ENCODE measurements at regions not wholly inside any gene's neighbourhood (a gene's known extent, or its start where the extent isn't known, plus 50 kb on each side); places are given as distances from the start of the nearest gene placed in this dataset.

GRCh38 chr15:62469874-62470688 lies 305.0 kb upstream of the C2CD4B start:
- TF ChIP-seq CTCF (conservative IDR thresholded peaks at IDR 0.05 in 1 of 2, IDR thresholded peaks at IDR 0.05 in 1 of 2; ENCODE audit: low read depth in 1 of 2, low read length in 2 of 2) (no peak), EZH2 (IDR thresholded peaks at IDR 0.05; ENCODE audit: low read length, missing control alignments) (no peak)

Data from fibroblast of lung (primary cell).